AG08395 (cell line): ENCODE measurements at regions not wholly inside any gene's neighbourhood (a gene's known extent, or its start where the extent isn't known, plus 50 kb on each side); places are given as distances from the start of the nearest gene placed in this dataset.
"Not testable (repeated sequence)": the region's sequence is repeated elsewhere in the genome, so short reads cannot be mapped to it uniquely, and the experiment has no call there.

Experiments
- DNase-seq: peaks from one replicate; pipeline ENCODE4 v3.0.0; 2012; ENCODE audit warnings: mixed read lengths, low spot score

DNA sequence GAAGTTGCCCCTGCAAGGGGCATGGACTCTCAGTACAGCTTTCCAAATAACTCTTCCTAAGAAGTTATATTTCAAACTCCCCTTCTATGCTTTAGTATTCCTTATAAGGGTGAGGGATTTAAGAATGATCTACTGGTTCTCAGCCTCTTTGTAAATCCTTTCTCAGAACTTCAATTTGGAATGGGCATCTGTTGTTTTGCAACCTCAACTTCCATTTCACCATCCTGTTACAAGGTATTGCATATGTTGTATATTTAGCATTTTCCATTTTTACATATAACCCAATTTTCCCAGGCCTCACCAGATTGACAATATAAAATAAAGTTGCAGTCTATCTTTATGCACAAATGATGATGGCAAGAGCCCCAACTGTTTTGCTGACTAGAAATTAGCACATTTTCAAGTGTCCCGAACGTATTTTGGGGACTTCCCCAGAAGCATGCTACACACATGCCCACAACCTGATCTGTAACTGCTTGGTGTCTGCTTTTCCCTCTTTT is 154.9 kb upstream of the CARMIL1 start:
- DNase-seq = no peak

DNA sequence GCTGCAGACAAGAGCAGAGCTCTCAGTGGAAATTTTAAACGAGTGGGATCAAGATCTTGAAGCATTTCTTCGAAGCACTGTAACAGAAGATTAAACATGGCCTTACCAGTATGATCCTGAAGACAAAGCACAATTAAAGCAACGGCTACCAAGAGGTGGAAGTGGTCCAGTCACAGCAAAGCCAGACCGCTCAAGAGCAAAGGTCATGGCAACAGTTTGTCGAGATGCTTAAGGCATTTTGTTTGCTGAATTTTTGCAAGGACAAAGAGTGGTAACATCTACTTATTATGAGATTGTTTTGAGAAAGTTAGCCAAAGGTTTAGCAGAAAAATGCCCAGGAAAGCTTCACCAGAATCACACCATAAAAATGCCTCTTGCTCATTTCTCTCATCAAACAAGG is 153.4 kb upstream of the CARMIL1 start:
- no peak for DNase-seq

DNA sequence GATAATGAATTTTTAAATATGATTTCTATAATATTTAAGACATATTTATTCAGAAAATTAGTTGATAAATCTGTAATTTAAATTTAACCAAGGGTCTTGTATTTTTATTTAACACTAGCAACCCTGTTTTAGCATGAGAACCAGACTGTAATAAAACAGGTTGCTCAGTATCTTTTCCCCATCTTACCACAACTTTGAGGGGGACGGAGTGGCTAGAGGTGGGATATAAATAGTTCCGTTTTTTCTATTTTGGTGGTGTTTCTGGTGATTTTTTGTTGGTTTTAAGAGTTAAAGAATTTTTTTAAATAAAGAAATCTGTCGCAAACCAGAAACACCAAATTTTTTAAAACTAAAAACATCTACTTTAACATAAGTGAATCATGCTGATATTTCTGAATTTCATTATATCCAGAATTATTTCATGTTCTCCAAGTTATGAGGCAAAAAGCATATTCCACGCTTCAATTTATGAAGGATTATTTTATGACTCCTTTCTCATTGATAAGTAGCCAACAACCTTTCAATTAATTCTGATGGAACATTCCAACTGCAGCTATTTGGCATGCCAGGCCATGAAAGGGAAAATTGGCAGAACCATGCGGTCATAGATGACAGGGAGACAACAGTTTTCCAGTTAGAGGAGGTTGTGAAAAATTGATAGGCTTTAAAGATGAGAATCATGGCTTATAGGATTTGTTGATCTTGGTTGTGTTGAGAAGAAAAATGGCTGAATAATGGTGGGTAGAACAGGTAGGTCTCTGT is 151.9 kb upstream of the CARMIL1 start:
- no peak for DNase-seq

DNA sequence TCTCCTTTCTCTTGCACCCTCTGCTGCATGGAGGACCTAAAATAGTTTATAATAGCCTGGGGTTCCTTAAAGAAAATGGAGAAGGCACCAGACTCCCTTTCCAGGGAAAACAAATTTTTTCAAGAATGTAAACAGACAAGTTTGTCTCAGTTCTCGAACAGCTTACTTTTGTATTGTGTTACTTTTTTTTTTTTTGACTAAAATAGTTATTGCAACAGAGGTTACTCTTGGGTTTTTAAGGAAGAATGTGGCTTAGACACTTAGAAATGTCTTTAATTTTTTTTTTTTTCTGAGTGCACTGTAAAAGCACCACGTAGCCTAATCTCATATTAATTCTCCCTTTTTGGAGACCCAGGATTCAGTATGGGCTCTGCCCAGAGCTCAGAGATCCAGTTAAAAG is 148.7 kb upstream of the CARMIL1 start:
- no peak for DNase-seq

DNA sequence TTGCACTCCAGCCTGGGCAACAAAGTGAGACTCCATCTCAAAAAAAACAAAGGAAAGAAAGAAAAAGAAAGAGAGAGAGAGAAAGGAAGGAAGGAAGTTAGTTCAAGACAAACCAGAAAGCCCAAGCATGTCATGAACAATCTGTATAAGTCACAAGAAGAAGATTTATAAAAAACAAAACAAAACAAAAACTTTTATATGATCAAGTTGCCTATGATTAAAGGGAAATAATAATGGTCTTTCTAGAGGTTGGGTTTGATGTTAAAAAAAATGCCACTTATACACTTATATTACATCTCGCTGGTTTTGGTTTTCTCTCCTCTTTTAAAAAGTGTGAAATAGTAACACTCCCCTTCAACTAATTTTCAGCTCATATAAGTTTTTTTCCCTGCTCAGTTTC is 146.2 kb upstream of the CARMIL1 start:
- DNase-seq = no peak

DNA sequence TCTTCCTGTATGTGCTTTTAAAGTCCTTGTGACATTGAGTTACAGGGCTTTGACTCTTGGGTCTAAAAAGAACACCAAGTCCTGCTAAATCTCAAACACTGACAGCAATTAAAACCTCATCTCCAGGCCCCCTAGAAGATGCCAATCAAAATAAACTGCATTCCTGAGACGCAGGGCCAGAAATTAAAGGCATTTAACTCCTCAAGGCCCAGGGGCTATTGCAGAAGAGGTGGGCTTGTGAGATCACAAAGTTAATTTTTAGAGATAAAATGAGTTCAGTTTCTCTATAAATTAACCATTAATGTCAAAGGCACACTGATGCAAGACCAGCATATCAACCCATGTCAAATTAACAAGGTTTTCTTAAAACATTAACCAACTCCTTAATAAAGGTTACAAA is 145.6 kb upstream of the CARMIL1 start:
- DNase-seq = no peak

DNA sequence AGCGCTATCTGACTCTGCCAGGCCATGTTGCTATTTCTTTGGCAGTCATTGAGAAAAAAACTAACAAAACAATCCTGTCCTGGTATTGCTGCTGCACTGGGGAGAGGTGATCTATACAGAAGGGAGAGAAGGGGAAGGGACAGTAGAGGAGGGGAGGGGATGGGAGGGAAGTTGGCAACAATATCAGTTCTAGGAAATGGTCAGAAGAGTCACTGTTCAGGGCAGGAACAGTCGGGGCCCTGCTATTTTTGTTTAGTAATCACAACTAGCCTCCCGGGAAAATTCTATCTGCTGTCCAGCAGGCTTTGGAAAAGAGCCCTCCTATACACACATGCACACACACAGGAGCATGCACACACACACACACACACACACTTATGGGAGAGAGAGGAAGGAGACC is 142.3 kb upstream of the CARMIL1 start:
- peak; percentile 37 for DNase-seq

DNA sequence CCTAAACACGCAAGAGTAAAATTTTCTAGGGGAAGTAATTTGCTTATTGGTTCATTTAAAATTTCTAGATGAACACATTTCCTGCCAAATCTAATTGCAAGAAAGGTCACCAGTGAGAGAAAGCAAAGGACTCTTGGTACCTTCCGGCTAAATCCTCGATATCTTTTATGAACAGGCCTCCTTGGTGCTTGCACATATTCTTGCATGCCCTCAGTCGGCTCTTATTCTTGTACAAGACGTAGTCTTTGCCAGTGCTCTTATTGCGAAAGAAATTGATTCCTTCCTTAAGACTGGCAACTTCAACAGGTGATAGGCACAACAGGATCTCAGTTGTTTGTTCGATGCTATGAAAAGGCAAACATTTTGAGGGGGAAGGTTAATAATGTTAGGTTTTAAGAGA is 141.7 kb upstream of the CARMIL1 start:
- DNase-seq = no peak

DNA sequence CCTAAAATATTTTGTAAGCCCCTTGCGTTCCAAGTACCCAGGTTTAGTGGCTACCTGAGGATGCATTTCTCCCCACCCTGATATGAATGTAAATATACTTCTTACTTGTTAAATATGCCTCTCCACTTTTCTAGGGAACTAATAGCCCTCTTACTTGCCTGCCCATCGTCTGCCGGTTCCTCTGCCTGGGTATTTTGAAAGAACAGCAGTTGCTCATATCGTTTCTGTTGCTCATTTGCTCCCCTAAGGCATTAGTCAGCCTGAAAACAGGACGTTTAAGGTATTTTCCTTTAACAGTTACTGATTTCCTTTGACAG is 141.3 kb upstream of the CARMIL1 start:
- DNase-seq = no peak

DNA sequence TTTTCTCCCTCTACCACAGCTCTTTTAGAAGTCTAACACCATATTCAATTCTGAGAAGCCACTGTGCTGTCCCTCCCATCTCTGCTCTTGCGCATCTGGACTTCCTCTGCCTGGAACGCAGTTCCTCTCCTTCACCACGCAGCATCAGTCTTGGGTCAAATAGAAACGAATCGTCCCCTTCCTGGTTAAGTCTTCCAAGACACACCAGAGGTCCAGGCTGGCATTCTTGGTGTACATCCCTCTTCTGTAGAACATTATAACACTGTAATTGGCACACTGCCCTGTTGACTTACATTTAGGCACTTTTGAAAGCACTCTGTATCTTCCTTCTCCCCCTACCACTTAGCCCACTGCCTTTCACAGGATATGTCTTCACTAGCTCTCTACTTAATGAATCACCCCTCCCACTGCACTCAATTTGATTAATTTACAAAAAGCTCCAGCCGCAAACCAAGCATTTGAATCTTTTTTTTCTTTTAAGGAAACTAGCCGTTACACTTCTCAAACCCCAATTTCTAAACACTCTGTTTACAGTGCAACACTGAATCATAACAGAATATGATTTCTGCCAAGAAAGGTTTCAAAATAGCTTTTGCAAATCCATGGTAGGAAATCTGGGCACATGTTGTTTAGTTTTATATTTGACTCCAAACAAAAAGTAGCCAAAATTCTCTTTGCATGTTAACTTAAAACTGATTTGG is 140.8 kb upstream of the CARMIL1 start:
- peak; percentile 76 for DNase-seq

DNA sequence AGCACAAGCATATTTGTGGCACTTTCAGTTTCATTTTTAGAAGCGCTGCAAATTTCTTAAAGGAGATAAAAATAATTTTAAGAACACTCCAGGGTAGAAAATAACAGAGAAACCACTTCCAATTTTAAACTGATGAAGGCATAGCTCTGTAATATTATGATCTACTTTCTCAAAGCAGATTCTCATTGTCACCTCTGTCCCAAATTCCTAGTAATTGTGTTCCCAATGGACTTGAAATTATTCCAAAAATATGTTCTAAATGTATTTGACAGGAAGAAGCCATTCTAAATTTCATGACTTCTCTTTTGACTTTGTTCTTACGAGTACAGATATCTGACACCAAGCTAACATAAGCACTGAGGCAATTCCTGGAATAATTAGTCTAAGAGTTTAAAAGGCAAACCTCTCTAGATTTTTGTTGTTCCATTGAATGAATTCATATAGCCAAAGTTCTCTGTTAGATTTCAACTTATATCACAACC is 140.2 kb upstream of the CARMIL1 start:
- DNase-seq = no peak

DNA sequence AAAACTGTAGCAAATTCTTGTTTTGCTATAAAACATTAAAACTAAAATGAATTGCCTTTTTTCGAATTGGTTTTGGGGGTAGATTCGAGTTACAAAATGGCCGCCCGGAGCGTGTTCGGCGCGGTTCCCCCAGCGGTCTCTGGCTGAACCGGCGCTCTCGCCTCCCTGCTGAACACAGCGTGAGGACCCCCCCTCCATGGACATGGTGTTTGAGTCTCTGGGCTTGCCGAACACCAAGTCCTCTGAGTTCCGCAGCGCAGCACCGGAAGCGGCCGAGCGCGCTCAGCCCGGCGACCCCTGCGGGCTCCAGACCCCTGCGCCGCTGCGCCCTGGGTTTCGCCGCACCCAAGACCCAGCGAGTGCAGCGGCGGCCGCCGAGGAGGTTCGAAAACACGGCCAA is 139.6 kb upstream of the CARMIL1 start:
- not testable (repeated sequence) for DNase-seq

DNA sequence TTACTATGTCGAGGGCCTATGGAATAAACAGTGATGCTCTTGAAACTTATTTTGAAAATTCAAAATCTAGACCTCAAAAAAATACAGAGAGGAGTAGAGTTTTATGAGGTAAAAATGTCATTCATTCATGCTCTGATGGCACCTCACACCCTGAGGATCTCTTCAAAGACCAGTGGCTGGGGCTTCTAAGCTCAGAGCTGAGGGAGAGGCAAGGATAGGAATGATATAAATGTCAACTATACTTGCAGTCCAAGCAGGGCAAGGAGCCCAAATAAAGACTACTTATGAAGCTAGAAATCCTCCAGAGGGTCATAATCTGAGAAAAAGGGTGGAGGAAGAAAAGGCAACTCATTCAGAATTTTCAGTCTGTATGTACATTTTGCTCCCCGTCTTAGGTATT is 136.7 kb upstream of the CARMIL1 start:
- no peak for DNase-seq

DNA sequence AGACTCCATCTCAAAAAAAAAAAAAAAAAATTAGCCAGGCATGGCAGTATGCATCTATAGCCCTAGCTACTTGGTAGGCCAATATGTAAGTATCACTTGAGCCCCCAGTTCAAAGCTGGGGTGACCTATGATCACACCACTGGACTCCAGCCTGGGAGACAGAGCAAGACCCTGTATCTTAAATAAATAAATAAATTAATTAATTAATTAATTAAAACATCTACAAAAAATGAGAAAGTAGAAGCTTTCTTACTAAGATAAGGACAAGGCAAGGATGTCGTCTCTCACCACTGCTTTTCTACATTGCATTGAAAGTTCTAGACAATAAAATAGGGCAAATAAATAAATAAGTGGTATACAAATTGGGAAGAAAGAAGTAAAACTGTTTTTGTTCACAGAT is 134.3 kb upstream of the CARMIL1 start:
- no peak for DNase-seq

DNA sequence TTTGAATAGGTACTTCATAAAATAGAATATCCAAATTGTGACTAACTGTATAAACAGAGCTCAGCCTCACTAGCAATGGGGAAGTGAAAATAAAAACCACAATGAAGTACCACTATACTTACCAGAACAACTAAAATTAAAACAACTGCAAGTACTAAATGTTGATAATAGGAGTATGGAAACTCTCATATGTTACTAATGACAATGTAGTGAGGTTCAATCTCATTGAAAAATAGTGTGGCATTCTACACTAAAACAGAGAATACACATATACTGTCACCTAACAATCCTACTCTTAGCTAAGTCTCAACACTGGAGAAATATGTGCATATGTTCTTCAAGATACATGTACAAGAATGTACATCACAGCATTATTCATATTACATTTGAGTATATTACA is 132.0 kb upstream of the CARMIL1 start:
- DNase-seq = no peak

DNA sequence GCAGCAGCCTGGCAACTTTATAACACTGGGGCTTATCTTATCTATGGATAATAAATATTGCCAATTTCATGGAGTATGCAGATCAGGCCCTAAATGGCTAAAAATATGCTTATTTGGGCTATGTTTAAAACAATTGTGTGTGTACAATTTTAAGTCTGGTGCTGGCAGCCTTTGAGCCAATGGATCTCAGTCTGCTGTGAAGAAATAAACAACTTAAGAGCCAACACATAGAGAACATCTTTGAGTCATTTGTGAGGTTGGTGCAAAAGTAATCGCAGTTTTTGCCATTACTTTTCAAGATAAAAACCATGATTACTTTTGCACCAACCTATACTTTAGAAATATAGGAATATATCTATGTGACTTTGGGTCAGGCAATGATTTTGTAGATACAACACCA is 129.1 kb upstream of the CARMIL1 start:
- no peak for DNase-seq

DNA sequence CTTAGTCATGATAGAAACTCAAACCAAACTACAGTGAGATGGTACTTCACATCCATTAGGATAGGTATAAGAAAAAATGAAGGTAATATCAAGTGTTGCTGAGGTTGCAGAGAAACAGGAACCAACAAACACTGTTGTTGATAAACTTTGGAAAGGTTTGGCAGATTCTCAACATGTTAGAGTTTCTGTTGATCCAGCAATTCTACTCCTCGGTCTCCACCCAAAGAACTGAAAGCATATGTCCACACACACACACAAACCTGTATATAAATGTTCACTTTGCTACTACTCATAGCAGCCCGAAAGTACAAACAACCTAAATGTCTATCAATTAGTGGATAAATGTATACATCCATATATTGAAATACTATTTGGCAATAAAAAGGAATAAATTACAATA is 128.3 kb upstream of the CARMIL1 start:
- no peak for DNase-seq

DNA sequence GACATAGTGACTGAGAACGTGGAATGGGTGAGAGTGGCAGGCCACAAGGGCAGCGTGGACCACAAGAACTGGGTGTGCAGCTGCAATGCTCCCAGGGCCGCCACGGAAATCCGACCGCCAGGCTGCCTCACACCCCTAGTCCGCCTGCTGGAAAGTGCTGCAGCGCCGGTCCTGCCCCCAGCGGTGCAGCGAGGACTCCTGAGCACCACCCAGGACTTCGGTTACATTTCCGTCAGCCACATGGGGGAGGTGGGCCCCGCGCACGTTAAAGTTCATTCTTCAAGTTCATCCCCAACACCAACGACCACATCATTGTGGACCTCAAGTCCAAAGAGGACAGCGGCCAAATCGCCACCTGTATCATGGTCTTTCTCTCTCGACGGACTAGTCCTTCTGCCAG is 126.1 kb upstream of the CARMIL1 start:
- DNase-seq = no peak

DNA sequence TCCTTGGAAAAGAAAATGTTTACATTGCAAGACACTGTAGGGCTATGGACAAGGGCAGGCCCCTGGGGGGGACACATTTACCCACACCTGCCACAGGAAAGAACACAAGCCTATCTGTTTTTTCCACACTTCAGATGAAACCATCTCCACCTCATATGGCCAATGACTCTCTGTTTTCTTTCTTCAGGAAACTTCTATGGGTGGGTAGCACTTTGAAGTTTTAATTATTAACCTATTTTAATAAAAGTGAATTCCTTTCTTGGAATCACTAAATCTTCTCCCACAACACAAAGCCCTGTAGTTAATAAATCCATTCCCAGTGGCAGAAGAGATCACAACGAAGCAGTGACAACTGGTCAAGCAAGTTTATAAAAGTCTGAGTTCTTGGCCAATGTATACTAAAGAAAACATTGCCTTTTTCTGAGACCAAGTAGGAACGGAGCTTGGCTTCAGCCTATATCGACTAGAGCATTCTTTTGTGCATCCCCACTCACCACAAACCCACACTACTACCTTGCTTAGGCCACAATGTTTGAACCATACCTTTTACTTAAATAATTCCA is 125.1 kb upstream of the CARMIL1 start:
- no peak for DNase-seq

DNA sequence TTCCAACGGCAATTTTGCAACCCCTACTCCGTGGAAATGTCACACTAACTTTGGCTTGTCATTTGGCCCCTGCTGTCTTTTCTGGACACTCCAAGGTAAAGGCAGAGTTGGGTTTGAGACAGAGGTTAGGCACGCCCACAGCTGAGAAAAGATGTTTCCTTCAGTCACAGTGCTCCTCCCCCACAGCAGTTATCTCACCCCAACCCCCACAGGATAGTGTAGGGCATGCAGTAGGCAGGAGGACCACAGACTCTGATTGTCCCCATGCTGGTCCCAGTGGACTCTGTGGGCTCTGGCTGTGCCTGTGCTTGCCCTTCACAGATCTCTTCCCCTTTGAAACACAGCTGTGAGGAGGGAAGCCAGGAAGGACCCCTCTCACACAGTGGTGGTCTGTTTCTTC is 124.0 kb upstream of the CARMIL1 start:
- no peak for DNase-seq

DNA sequence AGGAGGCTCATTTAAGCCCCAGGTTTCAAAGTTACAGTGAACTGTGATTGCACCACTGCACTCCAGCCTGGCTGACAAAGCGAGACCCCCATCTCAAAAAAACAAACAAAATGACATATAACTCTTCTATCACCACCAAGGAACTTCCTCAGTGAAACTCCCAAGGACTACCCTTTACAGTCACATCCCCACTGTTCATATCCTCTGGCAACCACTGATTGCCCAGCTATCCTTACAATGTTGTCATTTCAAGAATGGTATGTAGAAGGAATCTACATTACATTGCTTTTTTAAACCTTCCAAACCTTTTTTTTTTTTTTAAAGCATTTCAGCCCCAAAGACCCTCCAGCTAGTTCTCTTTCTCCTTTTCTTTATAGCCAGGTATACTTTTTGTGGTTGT is 123.1 kb upstream of the CARMIL1 start:
- DNase-seq = no peak

DNA sequence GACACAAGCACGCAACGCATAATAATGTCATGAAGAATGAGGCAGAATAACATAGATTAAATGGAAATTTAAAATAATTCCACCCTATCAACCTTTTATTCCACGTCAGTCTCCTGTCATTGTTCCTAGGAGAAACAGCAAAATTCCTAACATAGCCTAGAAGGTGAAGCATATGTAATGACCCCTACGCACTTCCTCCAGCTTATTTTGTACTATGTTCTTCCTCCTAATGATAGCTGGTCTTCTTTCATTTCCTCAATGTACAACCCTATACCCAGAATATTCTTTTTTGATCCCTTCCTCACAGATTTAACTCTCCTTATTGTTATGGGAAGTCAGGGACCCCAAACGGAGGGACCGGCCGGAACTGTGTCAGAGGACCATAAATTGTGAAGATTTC is 122.0 kb upstream of the CARMIL1 start:
- no peak for DNase-seq

DNA sequence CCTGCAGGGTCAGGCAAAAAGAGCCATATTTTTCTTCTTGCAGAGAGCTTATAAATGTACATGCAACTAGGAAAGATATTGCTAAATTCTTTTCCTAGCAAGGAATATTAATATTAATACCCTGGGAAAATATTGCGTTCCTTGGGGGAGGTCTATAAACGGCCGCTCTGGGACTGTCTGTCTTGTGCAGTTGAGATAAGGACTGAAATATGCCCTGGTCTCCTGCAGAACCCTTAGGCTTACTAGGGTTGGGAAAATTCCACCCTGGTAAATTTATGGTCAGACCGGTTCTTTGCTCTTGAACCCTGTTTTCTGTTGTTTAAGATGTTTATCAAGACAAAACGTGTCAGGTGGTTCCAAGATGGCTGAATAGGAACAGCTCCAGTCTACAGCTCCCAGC is 121.3 kb upstream of the CARMIL1 start:
- no peak for DNase-seq
